Activated CD8-positive, alpha-beta memory T cell treated with anti-CD3 and anti-CD28 coated beads for 36 hours (primary cell): ENCODE measurements at regions not wholly inside any gene's neighbourhood (a gene's known extent, or its start where the extent isn't known, plus 50 kb on each side); places are given as distances from the start of the nearest gene placed in this dataset.
"Not testable (repeated sequence)": the region's sequence is repeated elsewhere in the genome, so short reads cannot be mapped to it uniquely, and the experiment has no call there.

Source experiments
- CTCF ChIA-PET: fragments of 350-600 bp; sonication (Branson Sonifier 250); formaldehyde crosslinking; loops from one replicate; lab custom pipeline; 2021; ENCODE audit warnings: antibody characterized with exemption; lab: Charles Lee
- POLR2A ChIA-PET: fragments of 350-600 bp; sonication (Branson Sonifier 250); formaldehyde crosslinking; loops from one replicate; lab custom pipeline; 2021; ENCODE audit warnings: antibody characterized with exemption; lab: Charles Lee

DNA sequence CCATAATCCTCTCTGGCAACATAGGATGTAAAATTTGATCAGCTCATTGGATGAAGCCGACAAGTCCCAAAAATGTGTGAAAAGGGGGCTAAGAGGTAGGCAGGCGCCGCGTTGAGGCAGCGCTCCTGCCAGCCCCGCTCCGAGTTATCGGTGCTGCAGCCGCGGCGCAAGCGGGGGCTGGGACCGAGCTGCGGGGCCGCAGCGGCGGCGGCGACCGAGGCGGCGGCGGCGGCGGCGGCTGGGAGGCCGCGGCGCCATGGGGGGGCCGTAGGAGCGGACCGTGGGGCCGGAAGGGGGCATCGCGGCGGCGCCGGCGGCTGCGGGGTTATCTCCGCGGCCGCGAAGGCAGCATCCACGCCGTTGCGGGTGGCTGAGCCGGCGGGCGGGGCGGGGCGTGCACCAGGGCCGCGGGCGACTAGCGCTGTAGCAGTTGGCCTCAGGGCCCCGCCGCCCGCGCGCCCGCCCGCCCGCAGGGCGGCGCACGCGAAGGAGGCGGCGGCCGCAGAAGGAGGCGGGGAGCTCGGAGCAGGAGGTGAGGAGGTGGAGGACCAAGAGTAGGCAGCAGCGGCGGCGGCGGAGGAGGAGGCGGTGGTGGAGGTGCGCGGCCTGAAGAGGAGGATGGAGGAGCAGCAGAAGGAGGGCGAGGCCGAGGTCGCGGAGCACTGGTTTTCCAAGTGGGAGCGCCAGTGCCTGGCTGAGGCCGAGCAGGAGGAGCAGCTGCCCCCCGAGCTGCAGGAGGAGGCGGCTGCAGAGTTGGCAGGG lies 126.0 kb upstream of the CXorf66 start:
- ChIA-PET POLR2A (no interaction called here), CTCF (no interaction called here)

DNA sequence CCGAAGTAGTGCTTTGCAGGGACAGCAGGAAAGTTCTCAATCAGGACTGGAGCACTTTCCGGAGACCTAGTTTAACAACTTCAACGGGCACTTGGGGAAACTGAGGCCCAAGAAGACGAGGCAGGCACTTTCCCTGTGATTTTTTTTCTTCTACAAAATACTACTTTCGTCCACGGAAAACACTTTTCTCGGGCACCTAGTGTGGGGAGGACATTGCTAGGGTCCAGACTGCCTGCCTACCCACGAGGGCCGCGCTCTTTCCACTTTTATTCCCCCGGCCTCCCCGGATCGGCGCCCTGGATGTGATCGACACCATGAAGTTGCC lies 125.4 kb upstream of the CXorf66 start:
- CTCF ChIA-PET: no interaction called here
- POLR2A ChIA-PET: no interaction called here

- ChIA-PET CTCF (no interaction called here), POLR2A (no interaction called here)
These were observed 123.1 kb upstream of the CXorf66 start for GRCh38 chrX:140088438-140088837.

GRCh38 chrX:140087875-140088274 lies 122.6 kb upstream of the CXorf66 start:
- ChIA-PET POLR2A (no interaction called here), CTCF (no interaction called here)

DNA sequence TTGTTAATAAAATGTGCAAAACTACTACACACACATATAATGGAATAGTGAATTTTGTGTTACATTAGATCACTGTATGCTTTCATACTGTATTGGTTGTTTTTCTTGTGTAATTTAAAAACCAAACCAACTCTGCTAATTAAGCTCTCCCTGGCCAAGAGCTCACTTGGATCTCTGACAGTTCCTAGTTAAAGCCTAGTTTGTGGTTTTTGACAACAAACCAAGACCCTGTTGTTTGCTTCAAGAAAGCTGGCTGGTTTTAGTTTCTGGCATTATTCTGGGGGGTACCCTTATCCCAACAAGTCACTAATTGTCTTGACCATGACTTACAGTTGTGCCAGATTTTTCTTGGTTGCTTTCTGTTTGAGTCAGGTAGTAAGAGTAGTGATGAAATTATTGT lies 121.4 kb upstream of the CXorf66 start:
- CTCF ChIA-PET: no interaction called here
- POLR2A ChIA-PET: no interaction called here

- CTCF ChIA-PET, POLR2A ChIA-PET: not testable (repeated sequence)
These were observed 109.5 kb upstream of the CXorf66 start for GRCh38 chrX:140074851-140075250.

DNA sequence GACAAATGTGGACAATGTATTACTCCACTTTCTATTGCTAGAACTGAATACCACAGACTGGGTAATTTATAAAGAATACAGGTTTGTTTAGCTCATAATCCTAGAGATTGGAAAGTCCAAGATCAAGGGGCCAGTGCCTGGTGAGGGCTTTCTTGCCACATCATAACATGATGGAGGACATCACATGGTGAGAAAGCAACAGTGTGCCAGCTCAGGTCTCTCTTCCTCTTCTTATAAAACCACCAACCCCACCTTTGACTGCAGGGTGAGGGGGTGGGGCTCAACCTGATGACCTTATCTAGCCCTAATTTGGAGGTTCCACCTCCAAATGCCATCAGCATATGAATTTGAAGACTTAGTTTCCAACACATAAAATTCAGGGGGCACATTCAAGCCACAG lies 105.7 kb upstream of the CXorf66 start:
- POLR2A ChIA-PET: no interaction called here
- CTCF ChIA-PET: no interaction called here

- ChIA-PET CTCF (no interaction called here), POLR2A (no interaction called here)
These were observed 100.8 kb upstream of the CXorf66 start for GRCh38 chrX:140065961-140066662.

DNA sequence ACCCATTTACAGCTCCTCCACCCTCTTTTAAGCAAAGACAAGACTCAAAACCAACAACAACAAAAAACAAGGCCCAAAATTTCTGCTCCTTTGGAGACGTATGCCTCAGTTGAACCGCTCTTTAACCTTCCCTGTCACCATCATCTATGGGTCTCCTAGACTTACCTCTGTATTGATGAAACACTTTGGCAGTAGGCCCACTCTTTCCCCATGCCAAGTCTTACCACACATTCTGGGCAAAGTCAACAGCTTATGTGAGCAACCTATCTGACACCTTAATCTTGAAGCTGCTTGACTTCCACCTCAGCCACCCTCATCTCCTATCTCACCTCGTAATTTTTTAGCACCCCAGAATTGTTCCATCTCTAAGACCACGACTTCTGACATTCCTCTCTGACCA lies 99.7 kb upstream of the CXorf66 start:
- POLR2A ChIA-PET: no interaction called here
- CTCF ChIA-PET: no interaction called here

- CTCF ChIA-PET: no interaction called here
- POLR2A ChIA-PET: no interaction called here
These were observed 91.7 kb upstream of the CXorf66 start for GRCh38 chrX:140057001-140057411.

DNA sequence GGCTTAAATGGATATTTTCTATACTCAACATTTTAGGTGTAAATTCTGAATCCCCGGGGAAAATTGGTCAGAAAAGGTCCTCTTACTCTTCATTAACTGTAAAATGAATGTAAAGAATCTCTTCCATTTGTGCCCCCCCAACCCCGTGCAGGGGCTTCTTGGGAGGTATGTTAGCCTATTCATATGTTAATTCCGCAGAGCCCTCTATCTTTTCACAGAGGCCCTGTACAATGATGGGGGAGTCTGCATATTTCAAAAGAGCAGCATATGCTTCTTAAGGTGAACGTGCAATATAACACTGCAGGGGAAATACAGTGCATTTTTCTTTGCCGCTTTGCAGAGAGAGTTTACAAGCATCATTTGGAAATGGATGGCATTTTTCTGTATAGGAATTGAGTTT lies 88.5 kb upstream of the CXorf66 start:
- CTCF ChIA-PET: no interaction called here
- POLR2A ChIA-PET: no interaction called here

DNA sequence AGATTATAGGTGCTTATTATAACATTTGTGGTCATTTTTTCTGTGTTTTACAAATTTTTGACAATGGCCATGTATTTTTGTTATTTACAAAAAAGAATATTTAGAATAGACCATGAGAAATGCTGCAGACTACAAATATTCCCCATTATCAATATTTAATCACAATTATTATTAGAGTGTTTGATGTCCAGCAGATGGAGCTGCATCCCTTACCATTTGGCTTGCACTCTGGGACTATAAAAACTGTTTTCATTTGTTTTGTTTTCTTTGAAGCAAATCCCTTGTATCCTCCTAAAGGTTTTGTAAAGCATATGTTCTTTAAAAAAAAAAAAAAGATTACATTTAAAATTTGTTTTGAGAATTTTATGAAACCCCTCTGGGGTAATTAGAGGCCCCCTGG lies 85.6 kb upstream of the CXorf66 start:
- POLR2A ChIA-PET: no interaction called here
- CTCF ChIA-PET: no interaction called here

GRCh38 chrX:140040386-140040785 lies 75.1 kb upstream of the CXorf66 start:
- POLR2A ChIA-PET: no interaction called here

DNA sequence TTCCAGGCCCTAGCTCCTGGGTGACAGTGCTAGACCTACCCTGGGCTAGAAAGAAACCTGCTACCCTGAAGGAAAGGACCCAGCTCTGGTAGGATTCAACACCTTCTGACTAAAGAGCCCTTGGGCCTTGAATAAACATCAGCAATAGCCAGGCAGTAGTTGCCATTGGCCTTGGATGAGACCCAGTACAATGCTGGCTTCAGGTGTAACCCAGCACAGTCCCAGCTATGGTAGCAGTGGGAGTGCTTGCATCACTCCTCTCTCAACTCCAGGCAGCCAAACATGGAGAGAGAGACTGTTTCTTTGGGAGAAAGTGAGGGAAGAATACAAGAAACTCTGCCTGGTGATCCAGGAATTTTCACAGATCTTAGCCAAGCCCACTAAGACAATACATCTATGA lies 73.5 kb upstream of the CXorf66 start:
- POLR2A ChIA-PET: no interaction called here
- CTCF ChIA-PET: no interaction called here

More at GRCh38 chrX:140040386-140040785, 75.1 kb upstream of the CXorf66 start:
- CTCF ChIA-PET: no interaction called here

GRCh38 chrX:140034916-140035315 lies 69.6 kb upstream of the CXorf66 start:
- POLR2A ChIA-PET: no interaction called here
- CTCF ChIA-PET: interaction anchor here (0.7 kb wide), 1 partner anchor 149 kb away, joined by 4 read pairs; no protein-coding TSS in a partner anchor

DNA sequence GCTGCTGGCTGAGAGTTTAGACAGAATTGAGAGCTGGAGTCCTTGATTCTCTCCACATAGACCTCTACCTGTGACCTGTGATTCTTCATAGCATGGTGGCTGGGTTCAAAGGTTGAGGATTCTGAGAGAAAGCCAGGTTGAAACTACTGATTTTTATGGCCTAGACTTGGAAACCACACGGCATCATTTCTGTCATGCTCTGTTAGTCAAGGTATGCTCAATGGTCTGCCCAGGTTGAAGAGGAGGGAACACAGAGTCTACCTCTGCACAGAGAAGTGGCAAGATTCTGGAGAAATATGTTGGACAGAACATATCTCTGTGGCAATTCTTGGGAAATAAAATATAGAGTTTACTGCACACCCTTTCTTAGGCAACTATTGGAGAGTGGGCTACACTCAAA lies 57.2 kb upstream of the CXorf66 start:
- ChIA-PET POLR2A (no interaction called here), CTCF (no interaction called here)

GRCh38 chrX:140019134-140019533 lies 53.8 kb upstream of the CXorf66 start:
- CTCF ChIA-PET, POLR2A ChIA-PET: not testable (repeated sequence)
